Activated CD8-positive, alpha-beta T cell treated with anti-CD3 and anti-CD28 coated beads for 36 hours (primary cell): ENCODE measurements at regions not wholly inside any gene's neighbourhood (a gene's known extent, or its start where the extent isn't known, plus 50 kb on each side); places are given as distances from the start of the nearest gene placed in this dataset.
"Not testable (repeated sequence)": the region's sequence is repeated elsewhere in the genome, so short reads cannot be mapped to it uniquely, and the experiment has no call there.

Experiments
- ATAC-seq: fragments of 200-7000 bp; cut with Tn5 transposase; one replicate; pipeline ENCODE4 v1.10.0; 2021; ENCODE audit warnings: mild to moderate bottlenecking, moderate library complexity
- CTCF ChIA-PET: fragments of 350-600 bp; sonication (Branson Sonifier 250); formaldehyde crosslinking; loops from one replicate; lab custom pipeline; 2021; ENCODE audit warnings: antibody characterized with exemption; lab: Charles Lee
- POLR2A ChIA-PET: fragments of 350-600 bp; sonication (Branson Sonifier 250); formaldehyde crosslinking; loops from one replicate; lab custom pipeline; 2021; ENCODE audit warnings: antibody characterized with exemption; lab: Charles Lee
- DNase-seq: peaks from one replicate; pipeline ENCODE4 v3.0.0-alpha.2; 2020
- H3K27ac Mint-ChIP-seq: one replicate; pipeline ENCODE4 v1.8.0; 2021; ENCODE audit warnings: mild to moderate bottlenecking, mixed read lengths
- H3K27me3 Mint-ChIP-seq: one replicate; pipeline ENCODE4 v1.8.0; 2021; ENCODE audit warnings: mixed read lengths
- H3K36me3 Mint-ChIP-seq: one replicate; pipeline ENCODE4 v1.8.0; 2021; ENCODE audit warnings: low read depth, mixed read lengths
- H3K4me1 Mint-ChIP-seq: one replicate; pipeline ENCODE4 v1.8.0; 2021; ENCODE audit warnings: low read depth, mixed read lengths
- H3K4me3 Mint-ChIP-seq: one replicate; pipeline ENCODE4 v1.8.0; 2021; ENCODE audit warnings: mild to moderate bottlenecking, moderate library complexity, mixed read lengths
- H3K9me3 Mint-ChIP-seq: one replicate; pipeline ENCODE4 v1.8.0; 2021; ENCODE audit warnings: mixed read lengths
- intact Hi-C: fragments of 100-400 bp; cut with micrococcal nuclease; formaldehyde crosslinking; loops from one replicate; pipeline ENCODE4 v1.10.0; 2022
- TF ChIP-seq, protein P1 (sequence below): fragments of 200-600 bp; IDR thresholded peaks from one replicate; pipeline ENCODE4 v1.8.0; 2022; ENCODE audit warnings: antibody characterized with exemption, mild to moderate bottlenecking

DNA sequence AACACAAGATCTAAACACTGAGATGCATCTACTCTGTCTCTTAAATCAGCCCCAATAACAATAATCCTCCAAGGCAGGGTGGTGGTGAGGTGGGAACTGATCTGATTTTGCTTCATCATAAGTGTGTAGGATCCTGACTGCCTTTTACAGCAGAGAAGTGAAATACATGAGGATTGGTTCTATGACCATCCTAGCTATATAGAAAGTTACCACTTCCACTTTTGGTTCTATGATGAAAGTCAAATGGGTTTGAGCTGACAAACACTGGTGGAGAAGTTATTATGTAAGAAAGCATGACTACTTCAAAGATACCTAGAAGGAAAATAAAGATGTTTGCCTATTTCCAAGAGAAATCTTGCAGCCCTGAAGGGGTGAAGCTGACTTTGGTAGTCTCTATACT is 181.6 kb downstream of the NKX6-1 start:
- TF ChIP-seq, protein P1, sequence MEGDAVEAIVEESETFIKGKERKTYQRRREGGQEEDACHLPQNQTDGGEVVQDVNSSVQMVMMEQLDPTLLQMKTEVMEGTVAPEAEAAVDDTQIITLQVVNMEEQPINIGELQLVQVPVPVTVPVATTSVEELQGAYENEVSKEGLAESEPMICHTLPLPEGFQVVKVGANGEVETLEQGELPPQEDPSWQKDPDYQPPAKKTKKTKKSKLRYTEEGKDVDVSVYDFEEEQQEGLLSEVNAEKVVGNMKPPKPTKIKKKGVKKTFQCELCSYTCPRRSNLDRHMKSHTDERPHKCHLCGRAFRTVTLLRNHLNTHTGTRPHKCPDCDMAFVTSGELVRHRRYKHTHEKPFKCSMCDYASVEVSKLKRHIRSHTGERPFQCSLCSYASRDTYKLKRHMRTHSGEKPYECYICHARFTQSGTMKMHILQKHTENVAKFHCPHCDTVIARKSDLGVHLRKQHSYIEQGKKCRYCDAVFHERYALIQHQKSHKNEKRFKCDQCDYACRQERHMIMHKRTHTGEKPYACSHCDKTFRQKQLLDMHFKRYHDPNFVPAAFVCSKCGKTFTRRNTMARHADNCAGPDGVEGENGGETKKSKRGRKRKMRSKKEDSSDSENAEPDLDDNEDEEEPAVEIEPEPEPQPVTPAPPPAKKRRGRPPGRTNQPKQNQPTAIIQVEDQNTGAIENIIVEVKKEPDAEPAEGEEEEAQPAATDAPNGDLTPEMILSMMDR = no peak
- no peaks in the 10 kb centered on the region for H3K36me3 Mint-ChIP-seq
- H3K4me1 Mint-ChIP-seq = no peaks in the 10 kb centered on the region
- no peaks in the 10 kb centered on the region for H3K9me3 Mint-ChIP-seq
- H3K27ac Mint-ChIP-seq = no peak overlapping the region
- ATAC-seq (no peak), DNase-seq (no peak)
- ChIA-PET POLR2A (no interaction called here), CTCF (no interaction called here)
- no peaks in the 10 kb centered on the region for H3K27me3 Mint-ChIP-seq
- intact Hi-C loops = no loop called here
- no peak overlapping the region for H3K4me3 Mint-ChIP-seq

DNA sequence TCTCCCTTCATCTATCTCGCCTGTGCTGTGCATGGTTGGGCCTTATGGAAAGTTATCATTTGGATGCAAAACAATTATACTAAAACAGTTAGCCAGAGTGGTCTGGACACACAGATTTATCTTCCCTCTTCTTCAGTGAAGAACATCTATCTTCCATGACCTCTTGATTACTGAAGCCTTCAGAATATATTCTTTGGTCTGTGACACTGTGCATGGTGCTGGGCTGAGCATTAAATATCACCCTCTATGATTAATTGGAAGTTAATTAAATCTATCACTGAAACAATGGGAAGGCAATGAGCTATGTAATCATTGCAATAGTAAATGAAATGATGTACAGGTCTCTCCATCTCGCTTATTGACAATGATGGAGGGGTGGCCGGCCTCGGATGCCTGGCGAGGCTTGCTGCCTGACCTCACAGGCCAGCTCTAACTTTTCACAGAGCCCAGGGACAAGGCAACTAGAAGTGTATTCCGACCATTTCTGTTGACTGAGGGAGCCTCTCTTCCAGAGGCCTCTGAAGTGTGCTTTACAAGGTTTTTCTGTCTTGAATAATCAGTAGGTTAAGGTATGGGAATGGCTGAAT is 186.6 kb downstream of the NKX6-1 start:
- ChIA-PET POLR2A (interaction anchor here (0.7 kb wide), 1 partner anchor 144 kb away, joined by 4 read pairs; no protein-coding TSS in a partner anchor), CTCF (no interaction called here)

DNA sequence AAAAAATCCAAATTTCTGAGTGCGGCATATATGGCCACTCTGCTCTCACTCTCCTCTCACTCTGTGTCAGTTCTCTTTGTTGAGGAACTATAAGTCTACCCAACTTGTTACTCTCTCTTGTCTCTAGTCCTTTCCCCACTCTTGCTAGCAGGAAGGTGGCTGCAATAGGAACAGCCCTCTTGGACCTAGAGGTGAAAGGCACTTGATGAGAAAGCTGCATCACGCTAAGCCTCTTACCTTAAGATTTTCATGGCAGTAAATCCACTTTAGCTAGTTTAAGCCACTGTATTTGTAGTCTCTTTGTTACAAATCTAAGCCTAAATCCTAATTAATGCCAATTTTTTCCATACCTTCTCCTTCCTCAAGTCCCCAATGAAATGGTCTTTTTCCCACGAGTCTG is 189.9 kb downstream of the NKX6-1 start:
- Mint-ChIP-seq H3K4me1 (no peaks in the 10 kb centered on the region), H3K9me3 (no peaks in the 10 kb centered on the region)
- TF ChIP-seq, protein P1 = no peak

More for the DNA sequence above, 186.6 kb downstream of the NKX6-1 start:
- TF ChIP-seq, protein P1 = no peak
- no peak overlapping the region for H3K4me3 Mint-ChIP-seq
- H3K4me1 Mint-ChIP-seq = no peaks in the 10 kb centered on the region
- no peak overlapping the region for H3K27ac Mint-ChIP-seq
- ATAC-seq = no peak
- H3K9me3 Mint-ChIP-seq = no peaks in the 10 kb centered on the region
- H3K27me3 Mint-ChIP-seq = no peaks in the 10 kb centered on the region
- intact Hi-C loops = no loop called here
- DNase-seq = no peak
- no peaks in the 10 kb centered on the region for H3K36me3 Mint-ChIP-seq

DNA sequence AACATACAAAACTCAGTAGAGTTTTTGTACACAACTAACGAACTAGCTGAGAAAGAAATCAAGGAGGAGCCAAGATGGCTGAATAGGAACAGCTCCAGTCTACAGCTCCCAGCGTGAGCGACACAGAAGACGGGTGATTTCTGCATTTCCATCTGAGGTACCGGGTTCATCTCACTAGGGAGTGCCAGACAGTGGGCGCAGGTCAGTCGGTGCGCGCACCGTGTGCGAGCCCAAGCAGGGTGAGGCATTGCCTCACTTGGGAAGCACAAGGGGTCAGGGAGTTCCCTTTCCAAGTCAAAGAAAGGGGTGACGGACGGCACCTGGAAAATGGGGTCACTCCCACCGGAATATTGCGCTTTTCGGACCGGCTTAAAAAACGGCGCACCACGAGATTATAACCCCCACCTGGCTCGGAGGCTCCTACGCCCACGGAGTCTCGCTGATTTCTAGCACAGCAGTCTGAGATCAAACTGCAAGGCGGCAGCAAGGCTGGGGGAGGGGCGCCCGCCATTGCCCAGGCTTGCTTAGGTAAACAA is 200.3 kb downstream of the NKX6-1 start:
- ATAC-seq, H3K9me3 Mint-ChIP-seq, intact Hi-C loops, H3K27ac Mint-ChIP-seq, H3K27me3 Mint-ChIP-seq, POLR2A ChIA-PET, H3K4me3 Mint-ChIP-seq, CTCF ChIA-PET, DNase-seq, H3K36me3 Mint-ChIP-seq, H3K4me1 Mint-ChIP-seq: not testable (repeated sequence)

More for the DNA sequence above, 189.9 kb downstream of the NKX6-1 start:
- Mint-ChIP-seq H3K27me3 (no peaks in the 10 kb centered on the region), H3K36me3 (no peaks in the 10 kb centered on the region), H3K27ac (no peak overlapping the region), H3K4me3 (no peak overlapping the region)
- ChIA-PET POLR2A (no interaction called here), CTCF (no interaction called here)
- intact Hi-C loops = no loop called here
- DNase-seq = no peak
- ATAC-seq = no peak

GRCh38 chr4:84298023-84298718 is 200.9 kb downstream of the NKX6-1 start:
- H3K27me3 Mint-ChIP-seq = no peaks in the 10 kb centered on the region
- H3K27ac Mint-ChIP-seq = no peak overlapping the region
- no peak overlapping the region for H3K4me3 Mint-ChIP-seq
- intact Hi-C loops = no loop called here
- ATAC-seq = no peak
- TF ChIP-seq, protein P1 = no peak
- H3K36me3 Mint-ChIP-seq = no peaks in the 10 kb centered on the region
- H3K4me1 Mint-ChIP-seq = no peaks in the 10 kb centered on the region
- peaks cover 2% of the 10 kb centered on the region for H3K9me3 Mint-ChIP-seq
- CTCF ChIA-PET = no interaction called here
- POLR2A ChIA-PET = no interaction called here
- no peak for DNase-seq
